ENCODE measurements at regions not wholly inside any gene's neighbourhood (a gene's known extent, or its start where the extent isn't known, plus 50 kb on each side); places are given as distances from the start of the nearest gene placed in this dataset.

- Histone ChIP-seq H2AK5ac (ENCODE audit: low read length) (no peak overlapping the region), H3K14ac (ENCODE audit: low read length) (no peak overlapping the region), H4K91ac (ENCODE audit: low read depth, low read length) (no peak overlapping the region), H3K27me3 (ENCODE audit: insufficient read depth, low read length) (no peaks in the 10 kb centered on the region), H2AFZ (ENCODE audit: insufficient read depth, low read length, poor library complexity) (no peak overlapping the region), H4K12ac (ENCODE audit: low read depth, low read length) (no peak overlapping the region), H3K9ac (ENCODE audit: low read length) (no peak overlapping the region), H2BK5ac (ENCODE audit: low read depth, low read length, poor library complexity) (no peak overlapping the region), H3K79me1 (ENCODE audit: low read length) (no peaks in the 10 kb centered on the region), H3K4ac (ENCODE audit: low read depth, low read length) (no peak overlapping the region), H3K4me2 (ENCODE audit: low read length) (no peak overlapping the region), H2BK12ac (ENCODE audit: low read length) (no peak overlapping the region), H2BK120ac (ENCODE audit: insufficient read depth, low read length, poor library complexity) (no peak overlapping the region), H4K8ac (ENCODE audit: low read depth, low read length) (no peak overlapping the region), H3K4me3 (ENCODE audit: low read depth, low read length) (no peak overlapping the region), H3K36me3 (ENCODE audit: control insufficient read depth in 1 of 2, insufficient read depth in 2 of 2, low read length in 2 of 2) (no peaks in the 10 kb centered on the region), H3K18ac (ENCODE audit: low read length) (no peak overlapping the region), H3K27ac (ENCODE audit: low read depth, low read length) (no peak overlapping the region), H3K9me3 (ENCODE audit: insufficient read depth, low read depth, low read length) (no peaks in the 10 kb centered on the region), H3K4me1 (ENCODE audit: control insufficient read depth in 1 of 2, insufficient read depth in 2 of 2, low read length in 2 of 2) (peaks cover 0 to 2% of the 10 kb centered on the region in 2 experiments), H3K79me2 (ENCODE audit: control insufficient read depth, insufficient read depth, low read length, poor library complexity) (no peaks in the 10 kb centered on the region), H3K23ac (ENCODE audit: low read length) (no peak overlapping the region)
- no CpG with 5 or more reads among the region's 2 CpGs for WGBS (ENCODE audit: extremely low coverage, insufficient coverage, insufficient read length)
- DNase-seq = peak; percentile 66 to 94
These were observed 741.0 kb upstream of the CBLB start for GRCh38 chr3:106609666-106610301.

GRCh38 chr3:106610362-106610959 lies 741.6 kb upstream of the CBLB start:
- Histone ChIP-seq H4K12ac (ENCODE audit: low read depth, low read length) (no peak overlapping the region), H4K8ac (ENCODE audit: low read depth, low read length) (no peak overlapping the region), H2BK120ac (ENCODE audit: insufficient read depth, low read length, poor library complexity) (no peak overlapping the region), H3K23ac (ENCODE audit: low read length) (no peak overlapping the region), H3K14ac (ENCODE audit: low read length) (no peak overlapping the region), H3K36me3 (ENCODE audit: control insufficient read depth in 1 of 2, insufficient read depth in 2 of 2, low read length in 2 of 2) (no peaks in the 10 kb centered on the region), H4K91ac (ENCODE audit: low read depth, low read length) (no peak overlapping the region), H3K27me3 (ENCODE audit: insufficient read depth, low read length) (no peaks in the 10 kb centered on the region), H3K4me1 (ENCODE audit: control insufficient read depth in 1 of 2, insufficient read depth in 2 of 2, low read length in 2 of 2) (peaks cover 0 to 2% of the 10 kb centered on the region in 2 experiments), H3K27ac (ENCODE audit: low read depth, low read length) (no peak overlapping the region), H3K9me3 (ENCODE audit: insufficient read depth, low read depth, low read length) (no peaks in the 10 kb centered on the region), H2BK5ac (ENCODE audit: low read depth, low read length, poor library complexity) (no peak overlapping the region), H3K9ac (ENCODE audit: low read length) (no peak overlapping the region), H3K79me2 (ENCODE audit: control insufficient read depth, insufficient read depth, low read length, poor library complexity) (no peaks in the 10 kb centered on the region), H3K79me1 (ENCODE audit: low read length) (no peaks in the 10 kb centered on the region), H2AFZ (ENCODE audit: insufficient read depth, low read length, poor library complexity) (no peak overlapping the region), H3K4me3 (ENCODE audit: low read depth, low read length) (no peak overlapping the region), H2AK5ac (ENCODE audit: low read length) (peak overlapping the region; percentile 54), H3K4ac (ENCODE audit: low read depth, low read length) (no peak overlapping the region), H2BK12ac (ENCODE audit: low read length) (no peak overlapping the region), H3K4me2 (ENCODE audit: low read length) (no peak overlapping the region), H3K18ac (ENCODE audit: low read length) (no peak overlapping the region)
- DNase-seq = no peak
- WGBS (ENCODE audit: extremely low coverage, insufficient coverage, insufficient read length) = 100% methylated on average over 1 of the region's 2 CpGs

- Histone ChIP-seq H3K4me1 (ENCODE audit: control insufficient read depth in 1 of 2, insufficient read depth in 2 of 2, low read length in 2 of 2) (peaks cover 0 to 2% of the 10 kb centered on the region in 2 experiments), H2AK5ac (ENCODE audit: low read length) (no peak overlapping the region), H3K36me3 (ENCODE audit: control insufficient read depth in 1 of 2, insufficient read depth in 2 of 2, low read length in 2 of 2) (no peaks in the 10 kb centered on the region), H4K12ac (ENCODE audit: low read depth, low read length) (no peak overlapping the region), H4K91ac (ENCODE audit: low read depth, low read length) (no peak overlapping the region), H3K9me3 (ENCODE audit: insufficient read depth, low read depth, low read length) (no peaks in the 10 kb centered on the region), H2BK12ac (ENCODE audit: low read length) (no peak overlapping the region), H2BK120ac (ENCODE audit: insufficient read depth, low read length, poor library complexity) (no peak overlapping the region), H2BK5ac (ENCODE audit: low read depth, low read length, poor library complexity) (no peak overlapping the region), H3K23ac (ENCODE audit: low read length) (no peak overlapping the region), H3K4me3 (ENCODE audit: low read depth, low read length) (no peak overlapping the region), H3K18ac (ENCODE audit: low read length) (no peak overlapping the region), H3K27ac (ENCODE audit: low read depth, low read length) (no peak overlapping the region), H3K14ac (ENCODE audit: low read length) (no peak overlapping the region), H2AFZ (ENCODE audit: insufficient read depth, low read length, poor library complexity) (no peak overlapping the region), H4K8ac (ENCODE audit: low read depth, low read length) (no peak overlapping the region), H3K79me1 (ENCODE audit: low read length) (no peaks in the 10 kb centered on the region), H3K9ac (ENCODE audit: low read length) (no peak overlapping the region), H3K27me3 (ENCODE audit: insufficient read depth, low read length) (no peaks in the 10 kb centered on the region), H3K79me2 (ENCODE audit: control insufficient read depth, insufficient read depth, low read length, poor library complexity) (no peaks in the 10 kb centered on the region), H3K4ac (ENCODE audit: low read depth, low read length) (no peak overlapping the region), H3K4me2 (ENCODE audit: low read length) (no peak overlapping the region)
- no peak for DNase-seq
- no CpG with 5 or more reads among the region's 1 CpG for WGBS (ENCODE audit: extremely low coverage, insufficient coverage, insufficient read length)
These were observed 742.3 kb upstream of the CBLB start for GRCh38 chr3:106611116-106611515.

GRCh38 chr3:106611841-106612240 lies 743.0 kb upstream of the CBLB start:
- Histone ChIP-seq H3K9ac (ENCODE audit: low read length) (no peak overlapping the region), H2BK5ac (ENCODE audit: low read depth, low read length, poor library complexity) (no peak overlapping the region)

More at GRCh38 chr3:106611841-106612240, 743.0 kb upstream of the CBLB start:
- H3K4me2 ChIP-seq (ENCODE audit: low read length) = no peak overlapping the region
- no peaks in the 10 kb centered on the region for H3K36me3 ChIP-seq (ENCODE audit: control insufficient read depth in 1 of 2, insufficient read depth in 2 of 2, low read length in 2 of 2)
- no peak overlapping the region for H3K18ac ChIP-seq (ENCODE audit: low read length)
- H3K9me3 ChIP-seq (ENCODE audit: insufficient read depth, low read depth, low read length) = no peaks in the 10 kb centered on the region
- no peak overlapping the region for H2AK5ac ChIP-seq (ENCODE audit: low read length)
- no peaks in the 10 kb centered on the region for H3K79me1 ChIP-seq (ENCODE audit: low read length)
- no peak overlapping the region for H2AFZ ChIP-seq (ENCODE audit: insufficient read depth, low read length, poor library complexity)
- H3K23ac ChIP-seq (ENCODE audit: low read length) = no peak overlapping the region
- H3K14ac ChIP-seq (ENCODE audit: low read length) = no peak overlapping the region
- H3K4me1 ChIP-seq (ENCODE audit: control insufficient read depth in 1 of 2, insufficient read depth in 2 of 2, low read length in 2 of 2) = peaks cover 0 to 2% of the 10 kb centered on the region in 2 experiments
- no peak overlapping the region for H3K4ac ChIP-seq (ENCODE audit: low read depth, low read length)
- no peak overlapping the region for H3K4me3 ChIP-seq (ENCODE audit: low read depth, low read length)
- H2BK12ac ChIP-seq (ENCODE audit: low read length) = no peak overlapping the region
- H3K27ac ChIP-seq (ENCODE audit: low read depth, low read length) = no peak overlapping the region
- DNase-seq = no peak
- H4K8ac ChIP-seq (ENCODE audit: low read depth, low read length) = no peak overlapping the region
- no peak overlapping the region for H2BK120ac ChIP-seq (ENCODE audit: insufficient read depth, low read length, poor library complexity)
- H3K27me3 ChIP-seq (ENCODE audit: insufficient read depth, low read length) = no peaks in the 10 kb centered on the region
- H3K79me2 ChIP-seq (ENCODE audit: control insufficient read depth, insufficient read depth, low read length, poor library complexity) = no peaks in the 10 kb centered on the region
- H4K91ac ChIP-seq (ENCODE audit: low read depth, low read length) = no peak overlapping the region
- H4K12ac ChIP-seq (ENCODE audit: low read depth, low read length) = no peak overlapping the region

All from trophoblast cell (in vitro differentiated cells and primary cell).